B cell (primary cell): ENCODE measurements at regions not wholly inside any gene's neighbourhood (a gene's known extent, or its start where the extent isn't known, plus 50 kb on each side); places are given as distances from the start of the nearest gene placed in this dataset.

Experiments used
- EZH2 ChIP-seq: IDR thresholded peaks from 2 replicates; pipeline ENCODE4 v1.6.1; 2012; ENCODE audit warnings: borderline replicate concordance, low read depth, mild to moderate bottlenecking, moderate library complexity, low read length; ENCODE audit not compliant: insufficient read depth, poor library complexity, severe bottlenecking
- TF ChIP-seq, protein P1 (sequence below): fragments of 200-600 bp; IDR thresholded peaks from one replicate; pipeline ENCODE4 v1.8.0; 2022; ENCODE audit warnings: antibody characterized with exemption, mild to moderate bottlenecking

DNA sequence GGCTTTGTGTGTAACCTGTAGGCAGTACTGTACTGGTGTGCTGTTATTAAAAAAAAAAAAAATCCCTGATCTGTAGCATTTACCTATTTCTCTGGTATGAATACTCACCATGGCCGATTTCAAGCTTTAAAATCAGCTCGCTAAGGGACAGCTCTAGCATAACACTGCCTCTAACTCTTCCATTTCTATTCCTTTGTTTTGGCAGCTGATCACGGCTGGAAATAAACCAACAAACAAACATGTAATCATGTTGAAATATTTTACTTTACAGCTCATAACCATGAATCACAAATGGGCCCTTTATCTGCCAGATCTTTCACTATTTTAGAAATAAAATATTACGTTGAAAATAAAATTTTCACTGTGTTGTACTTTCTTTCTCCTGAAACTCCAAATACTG lies 60.5 kb upstream of the IL15 start:
- TF ChIP-seq, protein P1, sequence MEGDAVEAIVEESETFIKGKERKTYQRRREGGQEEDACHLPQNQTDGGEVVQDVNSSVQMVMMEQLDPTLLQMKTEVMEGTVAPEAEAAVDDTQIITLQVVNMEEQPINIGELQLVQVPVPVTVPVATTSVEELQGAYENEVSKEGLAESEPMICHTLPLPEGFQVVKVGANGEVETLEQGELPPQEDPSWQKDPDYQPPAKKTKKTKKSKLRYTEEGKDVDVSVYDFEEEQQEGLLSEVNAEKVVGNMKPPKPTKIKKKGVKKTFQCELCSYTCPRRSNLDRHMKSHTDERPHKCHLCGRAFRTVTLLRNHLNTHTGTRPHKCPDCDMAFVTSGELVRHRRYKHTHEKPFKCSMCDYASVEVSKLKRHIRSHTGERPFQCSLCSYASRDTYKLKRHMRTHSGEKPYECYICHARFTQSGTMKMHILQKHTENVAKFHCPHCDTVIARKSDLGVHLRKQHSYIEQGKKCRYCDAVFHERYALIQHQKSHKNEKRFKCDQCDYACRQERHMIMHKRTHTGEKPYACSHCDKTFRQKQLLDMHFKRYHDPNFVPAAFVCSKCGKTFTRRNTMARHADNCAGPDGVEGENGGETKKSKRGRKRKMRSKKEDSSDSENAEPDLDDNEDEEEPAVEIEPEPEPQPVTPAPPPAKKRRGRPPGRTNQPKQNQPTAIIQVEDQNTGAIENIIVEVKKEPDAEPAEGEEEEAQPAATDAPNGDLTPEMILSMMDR = no peak
- no peak for TF ChIP-seq EZH2
